T-cell (primary cell): ENCODE measurements at regions not wholly inside any gene's neighbourhood (a gene's known extent, or its start where the extent isn't known, plus 50 kb on each side); places are given as distances from the start of the nearest gene placed in this dataset.

ENCODE experiments used
- ATAC-seq, 4 experiments: fragments of 200-7000 bp in 3 of 4; fragments of 150-1000 bp in 1 of 4; cut with Tn5 transposase; replicated peaks in 1 of 4; 1 replicate in 3 of 4; 2 replicates in 1 of 4; pipeline ENCODE4 v1.10.0; 2021; ENCODE audit warnings: moderate library complexity in 3 of 4, mild to moderate bottlenecking in 2 of 4, moderate number of reproducible peaks in 1 of 4
- CTCF ChIA-PET, 2 donors: fragments of 300-600 bp; sonication (Branson Sonifier 250); formaldehyde crosslinking; loops; one replicate each; lab custom pipeline; 2022; ENCODE audit warnings: antibody characterized with exemption in 2 of 2; lab: Charles Lee
- POLR2A ChIA-PET, 2 donors: fragments of 300-600 bp; sonication (Branson Sonifier 250); formaldehyde crosslinking; loops; one replicate each; lab custom pipeline; 2022; ENCODE audit warnings: antibody characterized with exemption in 2 of 2; lab: Charles Lee
- DNase-seq, 35 experiments: peaks; one replicate each; pipeline versions ENCODE4 v3.0.0 to v3.0.0-alpha.2; 2013 to 2023
- H3K27ac ChIP-seq: one replicate; pipeline ENCODE4 v1.5.1; 2013; ENCODE audit warnings: low read length
- H3K27me3 ChIP-seq, 2 experiments: replicated peaks in 1 of 2; 1 replicate in 1 of 2; 2 replicates in 1 of 2; pipeline versions ENCODE4 v1.6.1 to v1.7.0; 2013; ENCODE audit warnings: low read length in 1 of 2, mixed read lengths in 1 of 2; ENCODE audit not compliant: control insufficient read depth in 2 of 2, insufficient read depth in 2 of 2; ENCODE audit errors: extremely low read depth in 1 of 2
- H3K36me3 ChIP-seq, 2 donors: 1 replicate in 1 of 2; 2 replicates in 1 of 2; pipeline versions ENCODE4 v1.6.1 to v1.7.0; 2013; ENCODE audit warnings: low read length in 1 of 2; ENCODE audit not compliant: control insufficient read depth in 2 of 2, insufficient read depth in 1 of 2; ENCODE audit errors: extremely low read depth in 1 of 2
- H3K4me1 ChIP-seq, 2 experiments: 1 replicate in 1 of 2; 2 replicates in 1 of 2; pipeline versions ENCODE4 v1.6.1 to v1.7.0; 2013; ENCODE audit warnings: low read length in 2 of 2, mixed read lengths in 1 of 2; ENCODE audit not compliant: insufficient read depth in 2 of 2, control insufficient read depth in 1 of 2; ENCODE audit errors: extremely low read depth in 1 of 2
- H3K4me3 ChIP-seq, 2 donors: 1 replicate in 1 of 2; 2 replicates in 1 of 2; pipeline versions ENCODE4 v1.5.1 to v1.7.0; 2013; ENCODE audit warnings: mild to moderate bottlenecking in 2 of 2, low read length in 1 of 2, moderate library complexity in 1 of 2; ENCODE audit not compliant: control insufficient read depth in 1 of 2; ENCODE audit errors: extremely low read depth in 1 of 2
- H3K9me3 ChIP-seq: 2 replicates; pipeline ENCODE4 v1.7.0; 2013
- H3K27ac Mint-ChIP-seq, 2 donors: one replicate each; pipeline ENCODE4 v1.8.0; 2020 to 2021; ENCODE audit warnings: mild to moderate bottlenecking in 2 of 2, mixed read lengths in 2 of 2
- H3K27me3 Mint-ChIP-seq, 2 donors: one replicate each; pipeline ENCODE4 v1.8.0; 2021 to 2022; ENCODE audit warnings: mixed read lengths in 2 of 2
- H3K36me3 Mint-ChIP-seq: one replicate; pipeline ENCODE4 v1.8.0; 2021; ENCODE audit warnings: mixed read lengths
- H3K4me1 Mint-ChIP-seq, 3 donors: one replicate each; pipeline ENCODE4 v1.8.0; 2020 to 2022; ENCODE audit warnings: mixed read lengths in 3 of 3, mild to moderate bottlenecking in 1 of 3
- H3K4me3 Mint-ChIP-seq, 3 donors: one replicate each; pipeline ENCODE4 v1.8.0; 2020 to 2022; ENCODE audit warnings: mild to moderate bottlenecking in 3 of 3, mixed read lengths in 3 of 3, moderate library complexity in 3 of 3
- H3K9me3 Mint-ChIP-seq, 3 donors: one replicate each; pipeline ENCODE4 v1.8.0; 2020 to 2022; ENCODE audit warnings: mixed read lengths in 3 of 3
- WGBS: methylation state at CpG from one replicate; pipeline ENCODE4 v1.1.5; 2013; ENCODE audit warnings: missing lambda C conversion rate; ENCODE audit not compliant: insufficient coverage; 5-methylcytosine and 5-hydroxymethylcytosine counted together

GRCh38 chr17:68790492-68790891 is 164.7 kb downstream of the ABCA8 start:
- H3K27ac ChIP-seq: no peak overlapping the region
- H3K27me3 ChIP-seq: peaks cover 0 to 7% of the 10 kb centered on the region in 2 experiments
- ChIA-PET POLR2A (no interaction called here), CTCF (no interaction called here)
- DNase-seq: no peak
- H3K4me1 ChIP-seq: no peaks in the 10 kb centered on the region
- peaks cover 15 to 27% of the 10 kb centered on the region in 2 donors for H3K27me3 Mint-ChIP-seq
- H3K36me3 Mint-ChIP-seq: no peaks in the 10 kb centered on the region
- H3K9me3 ChIP-seq: no peaks in the 10 kb centered on the region
- 58% methylated on average over 2 of the region's 3 CpGs for WGBS
- no peak overlapping the region for H3K4me3 Mint-ChIP-seq
- no peaks in the 10 kb centered on the region for H3K36me3 ChIP-seq
- H3K4me3 ChIP-seq: no peak overlapping the region
- ATAC-seq: no peak
- H3K4me1 Mint-ChIP-seq: peaks cover 8 to 9% (median 9%) of the 10 kb centered on the region in 3 donors
- H3K9me3 Mint-ChIP-seq: no peaks in the 10 kb centered on the region
- no peak overlapping the region for H3K27ac Mint-ChIP-seq

GRCh38 chr17:68789203-68789962 is 165.8 kb downstream of the ABCA8 start:
- H3K9me3 Mint-ChIP-seq: no peaks in the 10 kb centered on the region
- WGBS: no CpG with 5 or more reads among the region's 2 CpGs
- CTCF ChIA-PET: no interaction called here
- H3K4me3 Mint-ChIP-seq: no peak overlapping the region
- no peaks in the 10 kb centered on the region for H3K36me3 Mint-ChIP-seq
- Histone ChIP-seq H3K36me3 (no peaks in the 10 kb centered on the region), H3K4me3 (no peak overlapping the region), H3K4me1 (no peaks in the 10 kb centered on the region), H3K27ac (no peak overlapping the region), H3K9me3 (no peaks in the 10 kb centered on the region), H3K27me3 (peaks cover 0 to 7% of the 10 kb centered on the region in 2 experiments)
- ATAC-seq (no peak), DNase-seq (no peak)
- peaks cover 15 to 28% of the 10 kb centered on the region in 2 donors for H3K27me3 Mint-ChIP-seq
- no peaks in the 10 kb centered on the region for H3K4me1 Mint-ChIP-seq
- POLR2A ChIA-PET: no interaction called here
- H3K27ac Mint-ChIP-seq: no peak overlapping the region

GRCh38 chr17:68785565-68786486 is 169.4 kb downstream of the ABCA8 start:
- H3K36me3 Mint-ChIP-seq: no peaks in the 10 kb centered on the region
- H3K27ac ChIP-seq: no peak overlapping the region
- H3K9me3 ChIP-seq: no peaks in the 10 kb centered on the region
- H3K27me3 Mint-ChIP-seq: peaks cover 20 to 27% of the 10 kb centered on the region in 2 donors
- no peaks in the 10 kb centered on the region for H3K4me1 ChIP-seq
- CTCF ChIA-PET: no interaction called here
- WGBS: 84% methylated on average over 4 of the region's 7 CpGs
- ATAC-seq: no peak
- H3K4me3 ChIP-seq: no peak overlapping the region
- no peaks in the 10 kb centered on the region for H3K4me1 Mint-ChIP-seq
- POLR2A ChIA-PET: no interaction called here
- H3K27ac Mint-ChIP-seq: no peak overlapping the region
- no peaks in the 10 kb centered on the region for H3K36me3 ChIP-seq
- no peak overlapping the region for H3K4me3 Mint-ChIP-seq
- DNase-seq: no peak
- no peaks in the 10 kb centered on the region for H3K9me3 Mint-ChIP-seq
- peaks cover 0 to 6% of the 10 kb centered on the region in 2 experiments for H3K27me3 ChIP-seq

GRCh38 chr17:68784431-68784830 is 170.8 kb downstream of the ABCA8 start:
- POLR2A ChIA-PET: no interaction called here
- no peak for DNase-seq
- no peak for ATAC-seq
- H3K9me3 Mint-ChIP-seq: no peaks in the 10 kb centered on the region
- peaks cover 21 to 23% of the 10 kb centered on the region in 2 donors for H3K27me3 Mint-ChIP-seq
- CTCF ChIA-PET: no interaction called here
- H3K27ac Mint-ChIP-seq: no peak overlapping the region
- H3K4me1 Mint-ChIP-seq: no peaks in the 10 kb centered on the region
- no peaks in the 10 kb centered on the region for H3K36me3 Mint-ChIP-seq
- H3K27ac ChIP-seq: no peak overlapping the region
- H3K4me3 ChIP-seq: no peak overlapping the region
- no peaks in the 10 kb centered on the region for H3K9me3 ChIP-seq
- no peaks in the 10 kb centered on the region for H3K27me3 ChIP-seq
- H3K4me1 ChIP-seq: no peaks in the 10 kb centered on the region
- H3K36me3 ChIP-seq: no peaks in the 10 kb centered on the region
- no CpG with 5 or more reads among the region's 3 CpGs for WGBS
- H3K4me3 Mint-ChIP-seq: no peak overlapping the region

- Mint-ChIP-seq H3K36me3 (no peaks in the 10 kb centered on the region), H3K27me3 (peaks cover 23% of the 10 kb centered on the region in 2 donors), H3K27ac (no peak overlapping the region), H3K4me1 (no peaks in the 10 kb centered on the region), H3K9me3 (no peaks in the 10 kb centered on the region), H3K4me3 (no peak overlapping the region)
- H3K9me3 ChIP-seq: no peaks in the 10 kb centered on the region
- no peaks in the 10 kb centered on the region for H3K27me3 ChIP-seq
- DNase-seq (no peak), ATAC-seq (no peak)
- ChIA-PET POLR2A (no interaction called here), CTCF (no interaction called here)
- H3K4me3 ChIP-seq: no peak overlapping the region
- WGBS: 84% methylated on average over 2 of the region's 4 CpGs
- H3K36me3 ChIP-seq: no peaks in the 10 kb centered on the region
- H3K4me1 ChIP-seq: no peaks in the 10 kb centered on the region
- H3K27ac ChIP-seq: no peak overlapping the region
These were observed 171.3 kb downstream of the ABCA8 start for GRCh38 chr17:68783861-68784260.

- Histone ChIP-seq H3K27ac (no peak overlapping the region), H3K9me3 (no peaks in the 10 kb centered on the region), H3K36me3 (no peaks in the 10 kb centered on the region), H3K4me3 (no peak overlapping the region), H3K27me3 (no peaks in the 10 kb centered on the region), H3K4me1 (no peaks in the 10 kb centered on the region)
- Mint-ChIP-seq H3K36me3 (no peaks in the 10 kb centered on the region), H3K27ac (no peak overlapping the region), H3K4me3 (no peak overlapping the region), H3K9me3 (no peaks in the 10 kb centered on the region), H3K27me3 (peaks cover 17 to 18% of the 10 kb centered on the region in 2 donors), H3K4me1 (no peaks in the 10 kb centered on the region)
- ChIA-PET POLR2A (no interaction called here), CTCF (no interaction called here)
- DNase-seq: no peak
- 83% methylated on average over 1 of the region's 1 CpG for WGBS
- no peak for ATAC-seq
These were observed 172.4 kb downstream of the ABCA8 start for GRCh38 chr17:68782789-68783188.
